Hepatocyte (in vitro differentiated cells): ENCODE measurements at regions not wholly inside any gene's neighbourhood (a gene's known extent, or its start where the extent isn't known, plus 50 kb on each side); places are given as distances from the start of the nearest gene placed in this dataset.

ENCODE experiments used
- DNase-seq: peaks from one replicate; pipeline ENCODE4 v3.0.0-alpha.2; 2016; ENCODE audit warnings: low spot score
- H2AFZ ChIP-seq: fragments of 200-600 bp; sonication (generic); 2 replicates; pipeline ENCODE4 v1.6.0; 2016; ENCODE audit warnings: antibody characterized with exemption, mild to moderate bottlenecking
- H3K27ac ChIP-seq: fragments of 200-600 bp; sonication (generic); 2 replicates; pipeline ENCODE4 v1.5.1; 2016; ENCODE audit warnings: mild to moderate bottlenecking
- H3K27me3 ChIP-seq: fragments of 200-600 bp; sonication (generic); 2 replicates; pipeline ENCODE4 v1.6.1; 2016
- H3K36me3 ChIP-seq: fragments of 200-600 bp; sonication (generic); replicated peaks from 2 replicates; pipeline ENCODE4 v1.5.1; 2016; ENCODE audit warnings: low read depth; ENCODE audit not compliant: insufficient read depth
- H3K4me1 ChIP-seq: fragments of 200-600 bp; sonication (generic); 2 replicates; pipeline ENCODE4 v1.5.1; 2016; ENCODE audit warnings: mild to moderate bottlenecking, moderate library complexity; ENCODE audit not compliant: insufficient read depth
- H3K4me2 ChIP-seq: fragments of 200-600 bp; sonication (generic); 2 replicates; pipeline ENCODE4 v1.6.0; 2016
- H3K4me3 ChIP-seq: fragments of 200-600 bp; sonication (generic); 2 replicates; pipeline ENCODE4 v1.5.1; 2016; ENCODE audit warnings: mild to moderate bottlenecking
- H3K79me2 ChIP-seq: fragments of 200-600 bp; sonication (generic); 2 replicates; pipeline ENCODE4 v1.6.0; 2017; ENCODE audit warnings: mild to moderate bottlenecking
- H3K9me2 ChIP-seq: fragments of 200-600 bp; sonication (generic); replicated peaks from 2 replicates; pipeline ENCODE4 v1.6.0; 2017; ENCODE audit warnings: mild to moderate bottlenecking; ENCODE audit not compliant: insufficient read depth
- H3K9me3 ChIP-seq: fragments of 200-600 bp; sonication (generic); 2 replicates; pipeline ENCODE4 v1.5.1; 2016; ENCODE audit warnings: low read depth, mild to moderate bottlenecking
- H4K20me1 ChIP-seq: fragments of 200-600 bp; sonication (generic); 2 replicates; pipeline ENCODE4 v1.6.0; 2016; ENCODE audit warnings: mild to moderate bottlenecking; ENCODE audit not compliant: insufficient read depth, poor library complexity, severe bottlenecking
- CTCF ChIP-seq: fragments of 200-600 bp; sonication (generic); IDR thresholded peaks from 2 replicates; pipeline ENCODE4 v1.5.1; 2016; ENCODE audit warnings: antibody characterized with exemption, mild to moderate bottlenecking; ENCODE audit not compliant: poor library complexity
- EZH2 ChIP-seq: fragments of 200-600 bp; sonication (generic); IDR thresholded peaks from 2 replicates; pipeline ENCODE4 v1.6.1; 2016; ENCODE audit warnings: antibody characterized with exemption, mild to moderate bottlenecking, borderline replicate concordance
- EZH2phosphoT487 ChIP-seq: fragments of 200-600 bp; sonication (generic); IDR thresholded peaks from one replicate; pipeline ENCODE4 v1.6.1; 2018; ENCODE audit warnings: antibody characterized with exemption, mild to moderate bottlenecking, low read depth, moderate library complexity; ENCODE audit not compliant: unreplicated experiment, severe bottlenecking
- WGBS: methylation state at CpG from one replicate; pipeline ENCODE4 v1.1.6; 2016; ENCODE audit warnings: low lambda C conversion rate; ENCODE audit errors: missing lambda C conversion rate; 5-methylcytosine and 5-hydroxymethylcytosine counted together

- no peak for DNase-seq
- Histone ChIP-seq H2AFZ (no peak overlapping the region), H3K9me3 (no peaks in the 10 kb centered on the region), H3K27me3 (no peaks in the 10 kb centered on the region), H3K36me3 (no peaks in the 10 kb centered on the region), H3K79me2 (no peaks in the 10 kb centered on the region), H3K4me2 (no peak overlapping the region), H4K20me1 (no peaks in the 10 kb centered on the region), H3K4me3 (no peak overlapping the region), H3K9me2 (no peaks in the 10 kb centered on the region), H3K27ac (no peak overlapping the region), H3K4me1 (no peaks in the 10 kb centered on the region)
- TF ChIP-seq CTCF (no peak), EZH2 (no peak), EZH2phosphoT487 (no peak)
Measured at GRCh38 chr6:9632026-9632425, 782.8 kb downstream of the TFAP2A start.

- Histone ChIP-seq H3K9me2 (no peaks in the 10 kb centered on the region), H3K4me2 (no peak overlapping the region), H3K9me3 (peaks cover 8% of the 10 kb centered on the region), H3K4me1 (no peaks in the 10 kb centered on the region), H3K27ac (no peak overlapping the region), H4K20me1 (no peaks in the 10 kb centered on the region), H3K79me2 (no peaks in the 10 kb centered on the region), H3K4me3 (no peak overlapping the region), H2AFZ (no peak overlapping the region), H3K36me3 (no peaks in the 10 kb centered on the region), H3K27me3 (no peaks in the 10 kb centered on the region)
- TF ChIP-seq EZH2phosphoT487 (no peak), CTCF (no peak), EZH2 (no peak)
- no peak for DNase-seq
Measured at GRCh38 chr6:9628819-9629218, 786.1 kb downstream of the TFAP2A start.

GRCh38 chr6:9627916-9628315 is 787.0 kb downstream of the TFAP2A start:
- Histone ChIP-seq H3K4me1 (no peaks in the 10 kb centered on the region), H3K4me3 (no peak overlapping the region), H2AFZ (no peak overlapping the region), H3K36me3 (no peaks in the 10 kb centered on the region), H4K20me1 (no peaks in the 10 kb centered on the region), H3K27me3 (no peaks in the 10 kb centered on the region), H3K27ac (no peak overlapping the region), H3K9me3 (peaks cover 8% of the 10 kb centered on the region), H3K79me2 (no peaks in the 10 kb centered on the region), H3K9me2 (no peaks in the 10 kb centered on the region), H3K4me2 (no peak overlapping the region)
- 77% methylated on average over 3 of the region's 3 CpGs for WGBS
- no peak for TF ChIP-seq EZH2phosphoT487
- no peak for TF ChIP-seq EZH2
- no peak for TF ChIP-seq CTCF
- no peak for DNase-seq

GRCh38 chr6:9623985-9624384 is 790.9 kb downstream of the TFAP2A start:
- WGBS, result 77% methylated on average over 3 of the region's 3 CpGs

More at GRCh38 chr6:9623985-9624384, 790.9 kb downstream of the TFAP2A start:
- Histone ChIP-seq H3K27ac (no peak overlapping the region), H3K27me3 (no peaks in the 10 kb centered on the region), H3K4me3 (no peak overlapping the region), H4K20me1 (no peaks in the 10 kb centered on the region), H2AFZ (no peak overlapping the region), H3K9me3 (peaks cover 8% of the 10 kb centered on the region), H3K9me2 (no peaks in the 10 kb centered on the region), H3K4me1 (no peaks in the 10 kb centered on the region), H3K4me2 (no peak overlapping the region), H3K36me3 (no peaks in the 10 kb centered on the region), H3K79me2 (no peaks in the 10 kb centered on the region)
- no peak for DNase-seq
- TF ChIP-seq EZH2phosphoT487 (no peak), CTCF (no peak), EZH2 (no peak)
